ENCODE measurements at regions not wholly inside any gene's neighbourhood (a gene's known extent, or its start where the extent isn't known, plus 50 kb on each side); places are given as distances from the start of the nearest gene placed in this dataset.

DNA sequence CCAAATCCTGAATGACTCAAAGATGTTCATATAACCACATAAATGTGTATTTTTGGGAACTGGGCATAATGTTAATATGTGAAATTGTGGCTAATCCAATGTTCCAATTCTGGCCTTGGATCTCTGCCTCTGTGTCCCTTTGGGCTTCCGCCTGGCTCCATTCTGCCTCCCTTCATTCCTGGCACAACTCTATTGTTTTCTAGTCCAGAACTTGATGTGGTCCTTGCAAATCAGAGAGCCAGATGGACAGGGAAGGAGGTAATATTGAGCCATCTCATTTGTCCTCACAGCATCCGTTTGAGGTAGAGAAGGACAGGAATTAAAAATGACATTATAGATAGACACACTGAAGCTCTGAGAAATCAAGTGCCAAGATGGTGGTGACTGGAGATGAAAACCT is 355.7 kb upstream of the TBL1XR1 start:
- no peaks in the 10 kb centered on the region for H3K27me3 Mint-ChIP-seq (ENCODE audit: low read depth)
- peaks cover 1% of the 10 kb centered on the region for H3K36me3 Mint-ChIP-seq (ENCODE audit: low read depth)
- no peak overlapping the region for H3K4me3 Mint-ChIP-seq (ENCODE audit: unreplicated experiment)
- peaks cover 24% of the 10 kb centered on the region for H3K4me1 Mint-ChIP-seq (ENCODE audit: low read depth)
- H3K9me3 Mint-ChIP-seq (ENCODE audit: low read depth), result no peaks in the 10 kb centered on the region
- no peak overlapping the region for H3K27ac Mint-ChIP-seq (ENCODE audit: unreplicated experiment)
- DNase-seq (ENCODE audit: low spot score), result no peak
- TF ChIP-seq, protein P1, sequence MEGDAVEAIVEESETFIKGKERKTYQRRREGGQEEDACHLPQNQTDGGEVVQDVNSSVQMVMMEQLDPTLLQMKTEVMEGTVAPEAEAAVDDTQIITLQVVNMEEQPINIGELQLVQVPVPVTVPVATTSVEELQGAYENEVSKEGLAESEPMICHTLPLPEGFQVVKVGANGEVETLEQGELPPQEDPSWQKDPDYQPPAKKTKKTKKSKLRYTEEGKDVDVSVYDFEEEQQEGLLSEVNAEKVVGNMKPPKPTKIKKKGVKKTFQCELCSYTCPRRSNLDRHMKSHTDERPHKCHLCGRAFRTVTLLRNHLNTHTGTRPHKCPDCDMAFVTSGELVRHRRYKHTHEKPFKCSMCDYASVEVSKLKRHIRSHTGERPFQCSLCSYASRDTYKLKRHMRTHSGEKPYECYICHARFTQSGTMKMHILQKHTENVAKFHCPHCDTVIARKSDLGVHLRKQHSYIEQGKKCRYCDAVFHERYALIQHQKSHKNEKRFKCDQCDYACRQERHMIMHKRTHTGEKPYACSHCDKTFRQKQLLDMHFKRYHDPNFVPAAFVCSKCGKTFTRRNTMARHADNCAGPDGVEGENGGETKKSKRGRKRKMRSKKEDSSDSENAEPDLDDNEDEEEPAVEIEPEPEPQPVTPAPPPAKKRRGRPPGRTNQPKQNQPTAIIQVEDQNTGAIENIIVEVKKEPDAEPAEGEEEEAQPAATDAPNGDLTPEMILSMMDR (IDR thresholded peaks at IDR 0.05), result no peak

DNA sequence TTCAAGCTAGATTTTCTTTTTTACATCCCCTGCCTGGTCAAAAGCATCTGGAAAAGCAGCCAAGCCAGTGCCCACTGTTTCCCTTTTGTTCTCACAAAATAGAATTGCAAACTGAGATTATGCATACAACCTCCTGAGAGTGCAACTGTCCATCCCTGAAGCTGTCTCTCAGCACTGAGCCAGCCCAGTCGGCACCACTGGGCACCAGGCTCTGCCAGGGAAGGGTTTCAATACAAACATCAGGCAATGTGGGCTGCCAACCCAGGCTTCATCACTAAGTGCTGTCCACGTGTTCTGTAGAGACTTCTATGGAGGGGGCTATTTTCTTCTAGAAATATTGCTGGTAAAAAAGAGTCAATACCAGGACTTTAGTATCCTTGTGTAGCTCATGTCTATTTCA is 356.3 kb upstream of the TBL1XR1 start:
- H3K36me3 Mint-ChIP-seq (ENCODE audit: low read depth), result peaks cover 1% of the 10 kb centered on the region
- H3K27me3 Mint-ChIP-seq (ENCODE audit: low read depth), result no peaks in the 10 kb centered on the region
- no peak for DNase-seq (ENCODE audit: low spot score)
- no peaks in the 10 kb centered on the region for H3K9me3 Mint-ChIP-seq (ENCODE audit: low read depth)
- peaks cover 24% of the 10 kb centered on the region for H3K4me1 Mint-ChIP-seq (ENCODE audit: low read depth)
- no peak overlapping the region for H3K4me3 Mint-ChIP-seq (ENCODE audit: unreplicated experiment)
- TF ChIP-seq, protein P1 (IDR thresholded peaks at IDR 0.05), result no peak
- no peak overlapping the region for H3K27ac Mint-ChIP-seq (ENCODE audit: unreplicated experiment)

DNA sequence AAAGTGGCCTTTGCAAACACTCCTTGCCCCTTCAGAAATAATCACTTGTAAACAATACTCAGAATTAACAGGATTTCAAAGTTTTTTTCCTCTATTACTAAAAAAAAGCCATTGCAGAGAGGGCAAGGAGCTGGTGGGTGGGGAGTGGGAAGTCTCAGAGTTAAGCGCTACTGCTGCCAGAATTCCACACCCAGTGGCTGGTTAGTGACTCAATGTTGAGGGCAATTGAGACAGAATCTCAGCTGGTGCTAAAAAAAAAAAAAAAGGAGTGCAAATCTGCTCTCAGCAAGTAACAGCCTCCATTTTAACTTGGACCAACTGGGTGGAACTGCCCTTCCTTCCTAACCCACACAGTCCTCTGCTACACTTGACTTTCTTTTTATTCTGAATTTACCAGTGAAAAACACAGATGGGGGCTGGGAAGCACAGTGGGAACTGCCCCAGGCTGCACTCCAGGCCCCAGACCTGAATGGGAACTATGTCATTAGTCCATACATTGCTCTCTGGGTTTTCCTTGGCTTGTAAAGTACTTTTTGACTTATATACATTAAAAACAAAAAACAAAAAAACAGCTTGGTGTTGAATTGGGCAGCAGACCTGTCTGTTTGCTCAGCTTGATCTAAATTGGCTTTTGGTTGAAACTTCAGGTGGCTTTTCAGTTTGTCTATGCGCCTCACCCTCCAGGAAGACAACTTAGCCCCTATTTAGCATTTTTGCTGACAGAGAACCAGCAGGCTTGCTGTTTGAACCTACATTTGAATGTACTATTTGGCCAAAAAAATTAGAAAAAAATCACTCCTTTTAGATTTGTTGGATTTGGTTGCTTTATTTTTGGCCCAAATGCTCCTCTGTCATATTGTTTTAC is 357.8 kb upstream of the TBL1XR1 start:
- peaks cover 24% of the 10 kb centered on the region for H3K4me1 Mint-ChIP-seq (ENCODE audit: low read depth)
- no peak for DNase-seq (ENCODE audit: low spot score)
- H3K27me3 Mint-ChIP-seq (ENCODE audit: low read depth), result no peaks in the 10 kb centered on the region
- peaks cover 3% of the 10 kb centered on the region for H3K36me3 Mint-ChIP-seq (ENCODE audit: low read depth)
- TF ChIP-seq, protein P1 (IDR thresholded peaks at IDR 0.05), result no peak
- H3K9me3 Mint-ChIP-seq (ENCODE audit: low read depth), result no peaks in the 10 kb centered on the region
- peak overlapping the region; percentile 89 for H3K27ac Mint-ChIP-seq (ENCODE audit: unreplicated experiment)
- no peak overlapping the region for H3K4me3 Mint-ChIP-seq (ENCODE audit: unreplicated experiment)

DNA sequence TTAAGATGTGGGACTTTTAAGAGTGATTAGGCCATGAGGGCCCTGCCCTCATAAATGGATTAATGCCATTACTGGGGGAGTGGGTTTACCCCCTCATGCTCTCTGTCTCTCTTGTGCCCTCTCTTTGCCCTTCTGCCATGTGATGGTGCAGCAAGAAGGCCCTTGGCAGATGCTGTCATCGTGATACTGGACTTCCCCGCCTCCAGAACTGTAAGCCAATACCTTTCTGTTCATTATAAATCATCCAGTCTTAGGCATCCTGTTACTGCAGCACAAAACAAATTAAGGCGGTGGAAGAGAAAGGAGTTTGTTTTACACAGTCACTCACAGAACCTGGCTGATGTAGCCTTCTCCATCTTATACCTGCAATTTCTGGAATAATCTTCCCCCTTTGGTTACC is 360.3 kb upstream of the TBL1XR1 start:
- Mint-ChIP-seq H3K4me1 (ENCODE audit: low read depth) (peaks cover 24% of the 10 kb centered on the region), H3K27ac (ENCODE audit: unreplicated experiment) (no peak overlapping the region)

GRCh38 chr3:177561365-177561764 is 364.1 kb upstream of the TBL1XR1 start:
- Mint-ChIP-seq H3K36me3 (ENCODE audit: low read depth) (peaks cover 3% of the 10 kb centered on the region), H3K9me3 (ENCODE audit: low read depth) (no peaks in the 10 kb centered on the region), H3K4me1 (ENCODE audit: low read depth) (peaks cover 10% of the 10 kb centered on the region), H3K4me3 (ENCODE audit: unreplicated experiment) (no peak overlapping the region), H3K27ac (ENCODE audit: unreplicated experiment) (no peak overlapping the region), H3K27me3 (ENCODE audit: low read depth) (no peaks in the 10 kb centered on the region)
- DNase-seq (ENCODE audit: low spot score), result no peak
- TF ChIP-seq, protein P1 (IDR thresholded peaks at IDR 0.05), result peak; percentile 15

More for the DNA sequence above, 360.3 kb upstream of the TBL1XR1 start:
- no peaks in the 10 kb centered on the region for H3K9me3 Mint-ChIP-seq (ENCODE audit: low read depth)
- peaks cover 3% of the 10 kb centered on the region for H3K36me3 Mint-ChIP-seq (ENCODE audit: low read depth)
- no peak for DNase-seq (ENCODE audit: low spot score)
- TF ChIP-seq, protein P1 (IDR thresholded peaks at IDR 0.05), result no peak
- H3K4me3 Mint-ChIP-seq (ENCODE audit: unreplicated experiment), result no peak overlapping the region
- no peaks in the 10 kb centered on the region for H3K27me3 Mint-ChIP-seq (ENCODE audit: low read depth)

Data from chondrocyte (in vitro differentiated cells).